Vagina (tissue), 2 donors: ENCODE measurements at regions not wholly inside any gene's neighbourhood (a gene's known extent, or its start where the extent isn't known, plus 50 kb on each side); places are given as distances from the start of the nearest gene placed in this dataset.

Source experiments
- DNase-seq, 2 donors: peaks; one replicate each; pipeline ENCODE4 v3.0.0-alpha.2; 2017; ENCODE audit errors: extremely low spot score in 2 of 2
- H3K27ac ChIP-seq: fragments of 200-600 bp; sonication (generic); one replicate; pipeline ENCODE4 v1.5.1; 2019
- H3K27me3 ChIP-seq: fragments of 200-600 bp; sonication (generic); one replicate; pipeline ENCODE4 v1.5.1; 2019
- H3K36me3 ChIP-seq, 2 donors: fragments of 200-600 bp; sonication (generic); one replicate each; pipeline ENCODE4 v1.5.1; 2017 to 2019
- H3K4me1 ChIP-seq: fragments of 200-600 bp; sonication (generic); one replicate; pipeline ENCODE4 v1.5.1; 2019
- H3K4me3 ChIP-seq, 2 donors: fragments of 200-600 bp; sonication (generic); 1 replicate in 1 of 2; 2 replicates in 1 of 2; pipeline ENCODE4 v1.5.1; 2016 to 2019
- H3K9me3 ChIP-seq: fragments of 200-600 bp; sonication (generic); one replicate; pipeline ENCODE4 v1.5.1; 2019
- POLR2A ChIP-seq, 2 donors: fragments of 450-650 bp; IDR thresholded peaks; one replicate each; pipeline ENCODE4 v1.6.1; 2017; ENCODE audit warnings: antibody characterized with exemption in 2 of 2, mild to moderate bottlenecking in 2 of 2, moderate library complexity in 2 of 2
- POLR2AphosphoS5 ChIP-seq, 2 donors: sonication (generic); formaldehyde crosslinking; IDR thresholded peaks; one replicate each; pipeline ENCODE4 v1.9.0; 2017; ENCODE audit warnings: antibody characterized with exemption in 2 of 2, mild to moderate bottlenecking in 2 of 2, low read depth in 1 of 2; ENCODE audit not compliant: insufficient read depth in 1 of 2
- intact Hi-C: fragments of 100-400 bp; cut with DNase I; formaldehyde crosslinking; loops from one replicate; pipeline ENCODE4 v1.15.1; 2023
- TF ChIP-seq, protein P1 (sequence below), 3 experiments: fragments of 450-650 bp in 2 of 3; fragments of 200-600 bp in 1 of 3; sonication (generic) in 1 of 3; IDR thresholded peaks; one replicate each; pipeline ENCODE4 v1.5.1; 2017 to 2019; ENCODE audit warnings: antibody characterized with exemption in 3 of 3, mild to moderate bottlenecking in 2 of 3, moderate library complexity in 2 of 3

DNA sequence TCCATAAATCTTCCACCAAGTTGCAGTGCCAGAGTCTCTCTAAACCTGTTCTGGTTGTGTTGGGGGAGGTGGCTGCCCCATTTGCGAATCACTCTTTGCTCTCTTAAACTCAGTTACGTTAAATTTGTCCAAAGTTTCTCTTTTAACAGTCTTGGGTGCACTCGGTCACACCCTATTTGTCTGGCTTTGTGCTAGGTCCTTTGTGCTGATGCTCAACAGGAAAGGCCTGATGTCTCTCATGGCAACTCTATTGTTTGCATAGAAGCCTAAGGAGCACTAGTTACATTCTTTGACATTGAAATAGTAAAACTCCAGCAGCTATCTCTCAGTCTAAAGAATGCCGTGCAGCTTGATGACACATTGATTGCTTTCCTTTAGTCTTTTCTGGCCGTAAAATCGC lies 105.1 kb downstream of the TRMT11 start:
- H3K4me1 ChIP-seq, result no peaks in the 10 kb centered on the region
- no peak overlapping the region for H3K27ac ChIP-seq
- H3K4me3 ChIP-seq, result no peak overlapping the region
- H3K9me3 ChIP-seq, result no peaks in the 10 kb centered on the region
- no peak for TF ChIP-seq POLR2AphosphoS5 (IDR thresholded peaks at IDR 0.05; ENCODE audit: insufficient read depth in 1 of 2, low read depth in 1 of 2)
- TF ChIP-seq, protein P1, sequence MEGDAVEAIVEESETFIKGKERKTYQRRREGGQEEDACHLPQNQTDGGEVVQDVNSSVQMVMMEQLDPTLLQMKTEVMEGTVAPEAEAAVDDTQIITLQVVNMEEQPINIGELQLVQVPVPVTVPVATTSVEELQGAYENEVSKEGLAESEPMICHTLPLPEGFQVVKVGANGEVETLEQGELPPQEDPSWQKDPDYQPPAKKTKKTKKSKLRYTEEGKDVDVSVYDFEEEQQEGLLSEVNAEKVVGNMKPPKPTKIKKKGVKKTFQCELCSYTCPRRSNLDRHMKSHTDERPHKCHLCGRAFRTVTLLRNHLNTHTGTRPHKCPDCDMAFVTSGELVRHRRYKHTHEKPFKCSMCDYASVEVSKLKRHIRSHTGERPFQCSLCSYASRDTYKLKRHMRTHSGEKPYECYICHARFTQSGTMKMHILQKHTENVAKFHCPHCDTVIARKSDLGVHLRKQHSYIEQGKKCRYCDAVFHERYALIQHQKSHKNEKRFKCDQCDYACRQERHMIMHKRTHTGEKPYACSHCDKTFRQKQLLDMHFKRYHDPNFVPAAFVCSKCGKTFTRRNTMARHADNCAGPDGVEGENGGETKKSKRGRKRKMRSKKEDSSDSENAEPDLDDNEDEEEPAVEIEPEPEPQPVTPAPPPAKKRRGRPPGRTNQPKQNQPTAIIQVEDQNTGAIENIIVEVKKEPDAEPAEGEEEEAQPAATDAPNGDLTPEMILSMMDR (IDR thresholded peaks at IDR 0.05), result no peak
- TF ChIP-seq POLR2A (IDR thresholded peaks at IDR 0.05), result no peak
- DNase-seq, result no peak
- H3K27me3 ChIP-seq, result no peaks in the 10 kb centered on the region
- intact Hi-C loops, result no loop called here
- no peaks in the 10 kb centered on the region for H3K36me3 ChIP-seq

DNA sequence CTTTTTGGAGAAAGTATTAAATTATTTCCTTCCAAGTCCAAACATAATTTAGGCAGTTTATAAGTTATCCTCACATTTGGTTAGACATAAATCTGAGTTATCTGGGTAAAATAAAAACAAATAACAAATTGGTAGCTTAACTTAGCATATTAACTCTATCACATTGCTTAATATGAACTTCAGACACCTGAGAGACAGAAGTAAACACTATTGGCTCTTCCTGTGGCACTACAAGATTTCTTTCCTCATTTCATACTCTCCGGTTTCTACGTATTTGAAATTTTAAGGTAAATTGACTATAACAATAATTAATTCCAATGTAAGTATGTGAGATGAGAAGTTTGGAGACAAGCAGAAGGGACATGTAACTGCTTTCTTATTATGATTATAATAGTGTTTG lies 106.8 kb downstream of the TRMT11 start:
- intact Hi-C loops, result no loop called here
- H3K27ac ChIP-seq, result no peak overlapping the region
- no peak overlapping the region for H3K4me3 ChIP-seq
- no peaks in the 10 kb centered on the region for H3K36me3 ChIP-seq
- DNase-seq, result no peak
- H3K4me1 ChIP-seq, result no peaks in the 10 kb centered on the region
- TF ChIP-seq POLR2A (IDR thresholded peaks at IDR 0.05), result no peak
- no peak for TF ChIP-seq POLR2AphosphoS5 (IDR thresholded peaks at IDR 0.05; ENCODE audit: insufficient read depth in 1 of 2, low read depth in 1 of 2)
- TF ChIP-seq, protein P1 (IDR thresholded peaks at IDR 0.05), result no peak
- H3K9me3 ChIP-seq, result no peaks in the 10 kb centered on the region
- H3K27me3 ChIP-seq, result no peaks in the 10 kb centered on the region

DNA sequence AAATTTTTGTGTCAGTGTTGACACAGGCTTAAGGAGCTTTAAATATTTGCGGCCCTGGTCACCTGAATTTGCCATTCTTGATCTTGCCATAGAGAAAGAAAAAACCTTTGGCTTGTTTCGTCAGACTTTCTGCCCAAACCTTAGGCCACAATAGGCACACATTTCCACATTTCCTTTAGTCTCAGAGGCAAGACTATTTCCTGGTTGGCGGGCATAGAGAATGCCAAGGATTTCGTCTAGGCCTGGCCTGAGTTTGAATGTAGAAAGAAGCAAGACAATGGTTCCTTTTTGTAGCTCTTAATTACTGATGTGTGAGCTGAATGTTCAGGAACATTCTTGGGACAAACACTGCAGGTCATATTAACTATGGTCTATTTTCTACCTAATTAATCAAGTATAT lies 108.1 kb downstream of the TRMT11 start:
- H3K36me3 ChIP-seq, result no peaks in the 10 kb centered on the region
- no peaks in the 10 kb centered on the region for H3K27me3 ChIP-seq
- H3K27ac ChIP-seq, result no peak overlapping the region
- no peaks in the 10 kb centered on the region for H3K9me3 ChIP-seq
- intact Hi-C loops, result no loop called here
- no peak for DNase-seq
- H3K4me1 ChIP-seq, result no peaks in the 10 kb centered on the region
- no peak overlapping the region for H3K4me3 ChIP-seq
- TF ChIP-seq POLR2AphosphoS5 (IDR thresholded peaks at IDR 0.05; ENCODE audit: insufficient read depth in 1 of 2, low read depth in 1 of 2) (no peak), POLR2A (IDR thresholded peaks at IDR 0.05) (no peak)
- TF ChIP-seq, protein P1 (IDR thresholded peaks at IDR 0.05), result no peak

DNA sequence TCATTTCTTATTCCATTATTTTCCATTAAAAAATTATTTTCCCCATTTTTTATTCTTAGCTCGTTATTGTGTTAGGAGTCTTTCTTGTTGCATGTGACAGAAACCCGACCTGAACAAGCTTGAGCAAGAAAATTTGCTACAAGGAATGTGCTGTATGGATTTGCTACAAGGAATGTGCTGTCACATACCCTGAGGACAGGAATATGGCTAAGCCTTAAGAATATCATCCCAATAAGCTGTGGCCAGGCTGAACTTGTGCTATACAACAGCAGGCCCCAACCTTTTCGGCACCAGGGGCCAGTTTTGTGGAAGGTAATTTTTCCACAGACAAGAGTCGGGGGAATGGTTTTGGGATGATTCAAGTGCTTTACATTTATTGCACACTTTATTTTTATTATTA lies 114.0 kb downstream of the TRMT11 start:
- no peak for DNase-seq
- TF ChIP-seq, protein P1 (IDR thresholded peaks at IDR 0.05), result no peak
- no peak for TF ChIP-seq POLR2AphosphoS5 (IDR thresholded peaks at IDR 0.05; ENCODE audit: insufficient read depth in 1 of 2, low read depth in 1 of 2)
- no peak for TF ChIP-seq POLR2A (IDR thresholded peaks at IDR 0.05)
- Histone ChIP-seq H3K27me3 (no peaks in the 10 kb centered on the region), H3K4me1 (no peaks in the 10 kb centered on the region), H3K4me3 (no peak overlapping the region), H3K36me3 (no peaks in the 10 kb centered on the region), H3K27ac (no peak overlapping the region), H3K9me3 (no peaks in the 10 kb centered on the region)
- intact Hi-C loops, result no loop called here

DNA sequence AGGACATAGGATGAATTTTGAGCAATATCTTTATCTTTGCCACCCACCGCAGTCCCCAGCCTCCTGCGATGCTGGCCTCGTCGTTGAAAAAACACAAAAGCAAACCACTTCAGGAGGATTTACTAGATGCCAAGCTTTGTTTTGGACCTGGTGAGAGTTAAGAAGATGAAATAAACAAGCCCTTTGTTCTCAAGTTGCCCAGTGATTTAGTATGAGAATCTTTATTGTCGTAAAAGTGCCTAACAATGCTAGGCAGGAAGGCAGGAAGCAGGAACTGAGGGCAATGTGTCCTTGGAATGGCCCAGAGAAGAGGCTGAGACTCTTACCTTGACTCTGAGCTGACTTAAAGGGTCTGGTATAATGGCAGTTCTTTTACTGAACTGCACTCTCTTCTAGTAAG lies 116.0 kb downstream of the TRMT11 start:
- no peak for DNase-seq
- Histone ChIP-seq H3K27ac (no peak overlapping the region), H3K4me3 (no peak overlapping the region), H3K9me3 (no peaks in the 10 kb centered on the region), H3K4me1 (peaks cover 4% of the 10 kb centered on the region), H3K27me3 (no peaks in the 10 kb centered on the region), H3K36me3 (no peaks in the 10 kb centered on the region)
- TF ChIP-seq POLR2AphosphoS5 (IDR thresholded peaks at IDR 0.05; ENCODE audit: insufficient read depth in 1 of 2, low read depth in 1 of 2), result no peak
- intact Hi-C loops, result no loop called here

DNA sequence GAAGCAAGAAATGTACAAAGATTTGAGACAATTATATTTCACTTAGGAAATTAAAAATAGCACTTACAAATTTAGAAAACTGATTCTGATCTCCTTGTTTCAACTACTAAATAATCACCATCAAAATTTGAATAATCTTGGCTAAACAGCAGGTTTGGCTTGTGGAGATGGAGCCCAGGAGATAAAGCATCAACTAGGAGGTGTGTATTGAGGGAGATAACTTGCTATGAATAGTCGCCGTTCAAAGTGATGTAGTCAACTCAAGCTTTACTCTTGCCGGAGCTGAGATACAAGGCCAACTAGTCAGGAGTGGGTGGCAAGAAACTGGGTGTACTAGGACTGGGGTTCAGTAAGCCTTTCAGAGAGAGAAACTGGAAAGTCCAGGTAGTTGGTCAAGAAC lies 117.7 kb downstream of the TRMT11 start:
- Histone ChIP-seq H3K27me3 (no peaks in the 10 kb centered on the region), H3K9me3 (no peaks in the 10 kb centered on the region), H3K4me1 (peaks cover 7% of the 10 kb centered on the region), H3K4me3 (no peak overlapping the region), H3K36me3 (no peaks in the 10 kb centered on the region), H3K27ac (no peak overlapping the region)
- intact Hi-C loops, result no loop called here
- DNase-seq, result no peak
- TF ChIP-seq, protein P1 (IDR thresholded peaks at IDR 0.05), result no peak
- TF ChIP-seq POLR2A (IDR thresholded peaks at IDR 0.05) (no peak), POLR2AphosphoS5 (IDR thresholded peaks at IDR 0.05; ENCODE audit: insufficient read depth in 1 of 2, low read depth in 1 of 2) (no peak)
